ENCODE measurements at regions not wholly inside any gene's neighbourhood (a gene's known extent, or its start where the extent isn't known, plus 50 kb on each side); places are given as distances from the start of the nearest gene placed in this dataset.

DNA sequence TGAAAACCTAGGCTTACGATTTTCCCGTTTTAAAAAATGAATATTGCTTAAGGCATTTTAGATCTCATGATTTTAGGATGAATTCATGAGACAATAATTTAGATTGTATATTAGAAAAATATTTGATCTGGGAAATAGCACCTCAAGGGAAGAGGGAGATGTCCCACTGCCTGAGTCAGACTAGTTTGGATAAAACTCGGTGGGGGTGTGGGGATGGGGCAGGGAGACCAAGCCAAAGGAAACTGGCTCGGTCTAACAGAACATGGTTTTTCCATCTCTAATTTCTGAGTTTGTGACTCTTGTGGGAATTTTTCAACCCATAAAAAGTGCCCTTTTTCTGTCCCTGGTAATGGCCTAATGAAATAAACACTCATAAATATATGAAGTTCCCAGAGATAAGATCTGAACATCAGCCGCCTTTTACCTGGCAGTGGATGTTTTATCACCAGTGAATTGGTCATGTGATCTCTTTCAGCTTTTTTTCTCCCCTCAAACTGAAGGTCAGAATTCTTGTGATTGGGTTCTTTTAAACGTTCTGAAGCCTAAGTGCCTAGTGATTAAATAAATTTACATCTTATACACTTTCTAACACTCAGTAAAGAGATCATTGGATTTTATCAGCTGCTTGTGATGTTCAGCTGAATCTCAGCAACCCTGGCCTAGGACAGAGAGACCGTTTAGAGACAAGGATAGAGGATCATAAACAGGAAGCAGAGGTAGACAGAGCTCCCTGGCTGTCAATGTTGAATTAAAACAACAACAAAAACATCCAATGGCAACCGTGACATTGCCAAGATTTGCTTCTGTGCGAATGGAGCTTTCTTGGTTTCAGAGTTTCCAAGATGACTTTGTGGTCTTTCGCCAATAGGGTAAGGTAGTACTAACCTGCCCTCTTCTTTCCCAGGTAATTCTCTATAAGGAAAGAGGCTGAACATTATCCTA, 1038.2 kb downstream of the MCTP2 start:
- no peak for DNase-seq

GRCh38 chr15:95274101-95274500, 1042.7 kb downstream of the MCTP2 start:
- DNase-seq = no peak

- DNase-seq = no peak
These were observed 1045.9 kb downstream of the MCTP2 start for GRCh38 chr15:95277266-95277665.

GRCh38 chr15:95278532-95279245, 1047.3 kb downstream of the MCTP2 start:
- DNase-seq = no peak

- no peak for DNase-seq
These were observed 1048.1 kb downstream of the MCTP2 start for GRCh38 chr15:95279277-95280019.

GRCh38 chr15:95280711-95281110, 1049.3 kb downstream of the MCTP2 start:
- DNase-seq = no peak

- DNase-seq = no peak
These were observed 1049.0 kb upstream of the NR2F2 start for GRCh38 chr15:95281470-95281869.

DNA sequence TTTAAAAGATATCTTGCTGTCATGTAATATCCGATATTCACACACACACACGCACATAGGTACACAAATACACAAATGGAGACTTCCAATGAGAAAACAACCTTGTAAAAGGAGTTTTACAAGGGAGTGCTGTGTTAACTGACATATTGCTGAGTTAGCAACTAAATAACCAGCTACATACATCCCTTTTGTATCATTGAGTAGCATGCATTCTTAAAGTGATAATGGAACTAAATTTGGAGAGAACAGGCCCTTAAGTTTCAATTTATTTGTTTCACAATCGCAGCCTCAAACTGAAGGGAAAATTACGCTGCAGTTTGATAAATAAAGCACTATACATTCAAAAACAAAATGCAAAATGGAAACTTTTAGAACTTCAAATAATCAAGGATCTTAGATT, 1046.0 kb upstream of the NR2F2 start:
- no peak for DNase-seq

DNA sequence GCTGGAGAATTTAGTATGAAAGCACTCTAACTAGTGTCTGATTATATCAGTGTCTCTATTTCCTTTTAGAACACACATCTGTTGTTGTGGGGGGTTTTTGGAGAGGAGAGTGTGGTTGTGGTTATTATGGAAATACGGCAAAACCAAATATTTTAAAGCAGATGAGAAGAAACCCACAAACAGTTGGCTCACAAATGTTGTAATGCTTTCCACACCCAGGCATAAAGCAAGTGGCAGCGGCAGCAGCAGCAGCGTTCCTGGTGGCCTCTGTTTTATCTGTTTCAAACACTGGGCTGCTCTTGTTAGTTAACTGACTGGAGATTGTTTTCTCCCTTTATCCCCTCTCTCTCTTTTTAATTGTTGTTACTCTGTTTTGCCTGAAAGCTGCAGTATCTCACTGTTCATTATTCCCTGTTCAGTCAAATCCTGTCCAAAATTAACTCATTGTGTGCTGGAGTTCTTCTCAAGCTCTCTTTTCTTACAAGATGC, 1045.5 kb upstream of the NR2F2 start:
- no peak for DNase-seq

- DNase-seq = no peak
These were observed 1044.1 kb upstream of the NR2F2 start for GRCh38 chr15:95286352-95286880.

GRCh38 chr15:95287720-95288103, 1042.8 kb upstream of the NR2F2 start:
- no peak for DNase-seq

DNA sequence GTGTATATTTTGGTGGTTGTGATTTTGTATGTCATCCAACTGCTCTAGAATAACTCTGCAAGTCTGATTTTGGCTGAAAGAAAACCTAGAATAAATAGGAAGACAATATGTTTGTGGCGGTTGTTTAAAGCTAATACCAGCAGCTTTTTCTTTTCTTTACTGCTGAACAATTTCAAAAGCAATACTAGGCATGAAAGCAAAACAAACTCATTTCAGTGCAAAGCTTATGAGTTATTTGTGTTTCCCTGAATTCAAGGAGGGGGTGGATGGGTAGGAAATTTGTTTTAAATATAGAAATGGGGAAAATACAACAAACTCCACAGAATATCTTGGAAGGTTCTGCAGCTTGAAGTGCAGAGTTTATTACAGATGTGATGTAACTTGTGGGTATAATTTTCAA, 1041.9 kb upstream of the NR2F2 start:
- no peak for DNase-seq

GRCh38 chr15:95290176-95290974, 1040.1 kb upstream of the NR2F2 start:
- DNase-seq = no peak

DNA sequence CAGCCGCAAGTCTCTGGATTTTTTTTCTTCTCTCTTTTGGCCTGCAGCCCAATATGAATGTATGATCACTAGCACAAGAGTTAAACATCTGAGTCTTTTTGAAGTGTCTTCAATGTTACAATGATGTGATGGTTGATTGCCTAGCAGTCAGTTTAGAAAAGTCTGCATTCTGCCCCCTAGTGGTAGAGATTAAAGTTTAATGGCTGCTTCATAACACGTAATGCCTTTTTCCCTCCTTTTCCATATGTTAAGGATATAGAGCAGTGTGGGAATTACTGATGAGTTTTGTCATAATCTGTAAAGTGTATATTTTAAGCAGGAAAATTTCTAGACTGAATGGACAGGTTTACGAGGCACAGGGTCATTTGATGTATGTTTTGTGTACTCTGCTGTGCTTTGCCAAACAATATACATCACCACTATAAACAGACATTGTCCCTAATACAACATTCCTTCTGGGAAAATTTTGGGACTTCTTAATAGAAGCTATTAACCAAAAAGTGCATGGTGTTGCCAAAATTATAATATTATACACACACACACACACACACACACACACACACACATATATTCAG, 1038.5 kb upstream of the NR2F2 start:
- DNase-seq = no peak

GRCh38 chr15:95292785-95293450, 1037.6 kb upstream of the NR2F2 start:
- DNase-seq = no peak

GRCh38 chr15:95293456-95294031, 1037.0 kb upstream of the NR2F2 start:
- no peak for DNase-seq

- DNase-seq = no peak
These were observed 1035.1 kb upstream of the NR2F2 start for GRCh38 chr15:95295363-95295762.

- no peak for DNase-seq
These were observed 1034.4 kb upstream of the NR2F2 start for GRCh38 chr15:95295896-95296625.

- no peak for DNase-seq
These were observed 1033.9 kb upstream of the NR2F2 start for GRCh38 chr15:95296643-95297042.

- DNase-seq = no peak
These were observed 1031.8 kb upstream of the NR2F2 start for GRCh38 chr15:95298729-95299128.
